GM23248 (cell line): ENCODE measurements at regions not wholly inside any gene's neighbourhood (a gene's known extent, or its start where the extent isn't known, plus 50 kb on each side); places are given as distances from the start of the nearest gene placed in this dataset.
"Not testable (repeated sequence)": the region's sequence is repeated elsewhere in the genome, so short reads cannot be mapped to it uniquely, and the experiment has no call there.

ENCODE experiments used
- DNase-seq: peaks from one replicate; pipeline ENCODE4 v3.0.0-alpha.2; 2015
- H2AFZ ChIP-seq: fragments of 200-600 bp; sonication (generic); 2 replicates; pipeline ENCODE4 v1.6.1; 2016; ENCODE audit warnings: antibody characterized with exemption
- H3F3A ChIP-seq: fragments of 200-600 bp; sonication (generic); 2 replicates; pipeline ENCODE4 v1.6.1; 2016; ENCODE audit warnings: mild to moderate bottlenecking, antibody characterized with exemption, mixed run types; ENCODE audit not compliant: insufficient read depth
- H3K27ac ChIP-seq: fragments of 200-600 bp; sonication (generic); 2 replicates; pipeline ENCODE4 v1.5.1; 2016; ENCODE audit warnings: mild to moderate bottlenecking
- H3K27me3 ChIP-seq: fragments of 200-600 bp; sonication (generic); replicated peaks from 2 replicates; pipeline ENCODE4 v1.6.1; 2016; ENCODE audit warnings: mild to moderate bottlenecking; ENCODE audit not compliant: insufficient read depth
- H3K36me3 ChIP-seq: fragments of 200-600 bp; sonication (generic); 2 replicates; pipeline ENCODE4 v1.6.1; 2016; ENCODE audit warnings: low read depth, mild to moderate bottlenecking
- H3K4me1 ChIP-seq: fragments of 200-600 bp; sonication (generic); 2 replicates; pipeline ENCODE4 v1.6.1; 2016; ENCODE audit warnings: mild to moderate bottlenecking; ENCODE audit not compliant: insufficient read depth
- H3K4me2 ChIP-seq: fragments of 200-600 bp; sonication (generic); one replicate; pipeline ENCODE4 v1.6.1; 2016; ENCODE audit warnings: mild to moderate bottlenecking; ENCODE audit not compliant: unreplicated experiment
- H3K4me3 ChIP-seq: fragments of 200-600 bp; sonication (generic); 2 replicates; pipeline ENCODE4 v1.5.1; 2016; ENCODE audit warnings: mild to moderate bottlenecking
- H3K79me2 ChIP-seq: fragments of 200-600 bp; sonication (generic); 2 replicates; pipeline ENCODE4 v1.6.1; 2016; ENCODE audit warnings: mild to moderate bottlenecking; ENCODE audit not compliant: insufficient read depth
- H3K9ac ChIP-seq: fragments of 200-600 bp; sonication (generic); 2 replicates; pipeline ENCODE4 v1.6.1; 2016; ENCODE audit warnings: mild to moderate bottlenecking
- H3K9me2 ChIP-seq: fragments of 200-600 bp; sonication (generic); 2 replicates; pipeline ENCODE4 v1.6.1; 2016; ENCODE audit warnings: mixed run types, mild to moderate bottlenecking, moderate library complexity; ENCODE audit not compliant: insufficient read depth
- H3K9me3 ChIP-seq: fragments of 200-600 bp; sonication (generic); one replicate; pipeline ENCODE4 v1.6.1; 2017; ENCODE audit warnings: low read depth
- H4K20me1 ChIP-seq: fragments of 200-600 bp; sonication (generic); 2 replicates; pipeline ENCODE4 v1.6.0; 2016; ENCODE audit not compliant: insufficient read depth
- EZH2 ChIP-seq: fragments of 200-600 bp; sonication (generic); IDR thresholded peaks from 2 replicates; pipeline ENCODE4 v1.6.1; 2018; ENCODE audit warnings: antibody characterized with exemption, mild to moderate bottlenecking; ENCODE audit not compliant: insufficient read depth, poor library complexity, severe bottlenecking
- EZH2phosphoT487 ChIP-seq: fragments of 200-600 bp; sonication (generic); IDR thresholded peaks from 2 replicates; pipeline ENCODE4 v1.6.1; 2018; ENCODE audit warnings: antibody characterized with exemption, moderate library complexity, mild to moderate bottlenecking, low read depth; ENCODE audit not compliant: insufficient read depth
- WGBS, 2 experiments: methylation state at CpG; one replicate each; pipeline ENCODE4 v1.1.6; 2015 to 2017; ENCODE audit warnings: low lambda C conversion rate in 2 of 2, low coverage in 1 of 2; ENCODE audit errors: missing lambda C conversion rate in 2 of 2; 5-methylcytosine and 5-hydroxymethylcytosine counted together
- in situ Hi-C: fragments of 300-500 bp; cut with MboI; formaldehyde crosslinking; loops from 2 replicates; pipeline ENCODE4 v1.15.0; 2020

DNA sequence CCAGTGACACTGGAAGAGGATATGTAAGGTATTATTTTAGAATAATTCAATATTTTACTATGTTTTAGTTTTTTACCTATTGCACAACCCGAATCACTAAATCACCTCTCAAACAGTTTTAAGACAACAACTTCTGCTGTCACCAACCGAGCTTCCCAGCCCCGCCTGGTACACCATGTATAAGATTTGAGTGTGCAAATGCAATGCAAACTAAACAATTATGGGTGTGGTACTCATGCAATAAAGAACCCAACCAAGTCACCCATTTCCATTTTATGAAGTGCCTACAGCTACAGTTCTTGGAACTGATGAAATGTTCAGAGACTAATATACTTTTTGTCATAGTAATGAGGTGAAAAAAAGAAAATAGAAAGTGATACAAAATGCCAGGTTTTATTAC, 256.2 kb downstream of the TAFA4 start:
- Histone ChIP-seq H3K4me1 (no peaks in the 10 kb centered on the region), H3K79me2 (no peaks in the 10 kb centered on the region), H3K4me2 (no peak overlapping the region), H3K9me2 (no peaks in the 10 kb centered on the region), H3F3A (no peaks in the 10 kb centered on the region), H3K9me3 (no peaks in the 10 kb centered on the region), H3K9ac (no peak overlapping the region), H4K20me1 (no peaks in the 10 kb centered on the region), H2AFZ (no peak overlapping the region), H3K36me3 (no peaks in the 10 kb centered on the region), H3K27me3 (no peaks in the 10 kb centered on the region), H3K4me3 (no peak overlapping the region), H3K27ac (no peak overlapping the region)
- 31 to 41% methylated on average over 3 of the region's 3 CpGs for WGBS, 2 experiments
- TF ChIP-seq EZH2, result no peak
- TF ChIP-seq EZH2phosphoT487, result no peak
- DNase-seq, result no peak
- in situ Hi-C loops, result no loop called here

DNA sequence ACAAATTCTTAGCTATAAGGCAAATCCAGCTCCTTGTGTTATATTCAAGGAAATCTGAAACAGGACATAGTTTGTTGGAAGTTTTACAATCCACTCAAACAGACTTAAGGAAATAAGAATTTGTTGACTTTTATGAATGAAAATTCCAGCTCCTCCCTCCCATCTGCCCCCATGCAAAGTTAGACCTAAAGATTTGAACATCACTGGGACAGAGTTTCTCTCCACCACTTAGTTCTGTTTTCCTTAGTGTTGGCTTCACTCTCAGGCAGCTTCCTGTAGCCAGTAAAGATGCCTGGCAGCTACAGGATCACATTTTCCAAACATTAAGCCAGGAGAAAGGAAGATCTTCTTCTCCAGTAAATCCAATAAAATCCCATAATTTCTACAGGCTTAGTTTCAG, 265.0 kb downstream of the TAFA4 start:
- no peak overlapping the region for H3K4me2 ChIP-seq
- H3F3A ChIP-seq, result no peaks in the 10 kb centered on the region
- H2AFZ ChIP-seq, result no peak overlapping the region
- H3K9ac ChIP-seq, result no peak overlapping the region
- H3K4me1 ChIP-seq, result no peaks in the 10 kb centered on the region
- H3K27me3 ChIP-seq, result no peaks in the 10 kb centered on the region
- H3K79me2 ChIP-seq, result no peaks in the 10 kb centered on the region
- in situ Hi-C loops, result no loop called here
- no peaks in the 10 kb centered on the region for H4K20me1 ChIP-seq
- H3K9me3 ChIP-seq, result no peaks in the 10 kb centered on the region
- DNase-seq, result no peak
- H3K9me2 ChIP-seq, result no peaks in the 10 kb centered on the region
- no peak overlapping the region for H3K4me3 ChIP-seq
- TF ChIP-seq EZH2 (no peak), EZH2phosphoT487 (no peak)
- H3K27ac ChIP-seq, result no peak overlapping the region
- no peaks in the 10 kb centered on the region for H3K36me3 ChIP-seq

DNA sequence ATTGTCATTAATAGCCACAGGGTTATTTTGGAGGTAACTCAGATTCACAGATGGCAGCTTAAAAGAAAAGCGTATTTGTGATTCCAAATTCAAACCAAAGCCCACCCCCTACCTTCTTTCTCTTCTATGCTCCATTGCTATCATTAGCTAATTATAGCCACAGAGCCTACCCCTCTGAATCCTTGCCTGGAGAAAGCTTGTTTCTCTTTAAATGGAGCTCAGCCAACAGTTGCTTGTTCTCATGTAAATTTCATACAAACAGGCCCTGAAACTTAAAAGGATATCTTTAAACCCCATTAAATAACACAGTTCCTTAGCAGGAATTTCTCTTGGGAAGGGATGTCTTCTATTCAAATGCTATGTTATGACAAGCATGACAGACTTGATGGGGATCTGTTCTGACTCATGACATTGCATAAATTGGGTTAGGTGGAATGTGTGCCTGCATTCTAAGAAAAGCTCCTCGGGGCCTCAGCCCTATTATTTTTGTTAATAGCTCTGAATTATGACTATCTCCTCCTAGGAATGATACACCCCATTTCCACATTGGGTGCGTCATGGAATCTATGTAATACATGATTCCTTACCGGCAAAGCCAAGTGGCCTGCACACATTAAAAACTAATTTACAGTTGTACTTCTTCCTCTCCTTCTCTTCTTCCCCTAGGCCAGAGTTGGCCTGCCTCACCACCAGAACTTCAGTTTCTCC, 265.8 kb downstream of the TAFA4 start:
- H3K79me2 ChIP-seq, result no peaks in the 10 kb centered on the region
- H3K9ac ChIP-seq, result no peak overlapping the region
- H3K36me3 ChIP-seq, result no peaks in the 10 kb centered on the region
- no peaks in the 10 kb centered on the region for H4K20me1 ChIP-seq
- no peaks in the 10 kb centered on the region for H3K9me3 ChIP-seq
- H3K27me3 ChIP-seq, result no peaks in the 10 kb centered on the region
- WGBS, 2 experiments, result 13% methylated on average over 4 of the region's 4 CpGs
- TF ChIP-seq EZH2phosphoT487 (no peak), EZH2 (no peak)
- no peaks in the 10 kb centered on the region for H3K4me1 ChIP-seq
- H3K27ac ChIP-seq, result no peak overlapping the region
- no peak overlapping the region for H3K4me2 ChIP-seq
- H3F3A ChIP-seq, result no peaks in the 10 kb centered on the region
- H3K9me2 ChIP-seq, result no peaks in the 10 kb centered on the region
- H3K4me3 ChIP-seq, result no peak overlapping the region
- no peak overlapping the region for H2AFZ ChIP-seq
- in situ Hi-C loops, result no loop called here
- no peak for DNase-seq

DNA sequence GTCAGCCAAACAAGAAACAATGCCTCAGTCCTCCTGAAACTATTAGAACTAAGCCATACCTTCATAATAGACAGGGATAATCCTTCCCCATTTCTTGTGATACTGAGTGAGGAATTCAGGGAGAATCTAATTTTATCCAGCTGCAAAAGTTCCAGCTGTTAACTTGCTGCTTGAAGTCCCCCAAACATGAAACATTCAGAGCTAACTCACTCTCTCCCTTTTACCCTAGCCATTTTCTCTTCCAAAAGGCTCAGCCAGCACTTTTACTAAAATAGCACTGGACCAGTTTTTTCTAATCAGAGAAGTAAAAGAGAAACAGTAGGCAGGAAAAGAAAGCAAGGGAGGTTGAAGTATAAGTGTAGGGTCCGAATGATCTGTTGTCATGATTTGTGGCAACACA, 268.1 kb downstream of the TAFA4 start:
- Histone ChIP-seq H3K9me3 (no peaks in the 10 kb centered on the region), H3K4me1 (no peaks in the 10 kb centered on the region), H2AFZ (no peak overlapping the region), H3K27ac (no peak overlapping the region), H3K9ac (no peak overlapping the region), H4K20me1 (no peaks in the 10 kb centered on the region), H3K9me2 (no peaks in the 10 kb centered on the region), H3F3A (no peaks in the 10 kb centered on the region), H3K36me3 (no peaks in the 10 kb centered on the region), H3K4me3 (no peak overlapping the region), H3K79me2 (no peaks in the 10 kb centered on the region), H3K4me2 (no peak overlapping the region), H3K27me3 (no peaks in the 10 kb centered on the region)
- in situ Hi-C loops, result no loop called here
- no peak for DNase-seq
- TF ChIP-seq EZH2, result no peak
- no peak for TF ChIP-seq EZH2phosphoT487
- WGBS, 2 experiments, result 0% methylated on average over 1 of the region's 1 CpG

DNA sequence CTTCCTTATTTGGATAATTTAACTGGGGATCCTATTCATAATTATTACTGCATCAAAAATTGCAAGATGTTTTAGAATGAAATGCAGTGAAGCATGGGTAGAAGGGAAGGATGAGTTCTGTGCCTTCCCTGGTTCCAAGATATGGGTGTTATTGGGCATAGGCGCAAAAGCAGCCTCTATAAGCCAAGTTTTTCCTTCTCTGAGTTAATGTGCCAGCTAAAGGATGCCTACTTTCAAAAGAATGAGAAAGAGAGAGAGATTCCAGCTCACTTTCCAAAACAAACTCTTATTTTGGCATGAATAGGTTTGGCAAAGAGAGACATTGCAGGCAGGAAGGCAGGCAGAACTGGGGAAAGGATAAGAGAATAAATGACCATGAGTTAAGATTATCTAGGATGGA, 270.2 kb downstream of the TAFA4 start:
- Histone ChIP-seq H3F3A (no peaks in the 10 kb centered on the region), H3K4me3 (no peak overlapping the region), H3K27me3 (no peaks in the 10 kb centered on the region), H3K9me3 (no peaks in the 10 kb centered on the region), H3K9me2 (no peaks in the 10 kb centered on the region), H4K20me1 (no peaks in the 10 kb centered on the region), H3K27ac (no peak overlapping the region), H3K36me3 (no peaks in the 10 kb centered on the region), H3K9ac (no peak overlapping the region), H3K79me2 (no peaks in the 10 kb centered on the region), H2AFZ (no peak overlapping the region), H3K4me1 (no peaks in the 10 kb centered on the region), H3K4me2 (no peak overlapping the region)
- TF ChIP-seq EZH2phosphoT487, result no peak
- no peak for TF ChIP-seq EZH2
- 17 to 22% methylated on average over 1 of the region's 1 CpG for WGBS, 2 experiments
- in situ Hi-C loops, result no loop called here
- DNase-seq, result no peak

DNA sequence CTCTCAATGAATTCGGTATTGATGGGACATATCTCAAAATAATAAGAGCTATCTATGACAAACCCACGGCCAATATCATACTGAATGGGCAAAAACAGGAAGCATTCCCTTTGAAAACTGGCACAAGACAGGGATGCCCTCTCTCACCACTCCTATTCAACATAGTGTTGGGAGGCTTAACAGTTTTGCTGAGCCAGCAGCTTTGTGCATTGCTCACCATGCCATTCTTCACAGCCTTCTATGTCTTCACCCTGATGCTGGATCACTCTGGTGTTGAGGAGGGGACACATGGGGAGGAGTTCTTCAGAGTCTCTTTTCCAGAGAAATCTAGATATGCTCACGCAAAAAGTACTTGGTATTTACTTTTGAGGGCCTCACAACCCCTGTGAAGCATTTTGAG, 281.7 kb downstream of the TAFA4 start:
- WGBS, 2 experiments, result 16 to 30% methylated on average over 3 of the region's 3 CpGs
- H2AFZ ChIP-seq, H3K9ac ChIP-seq, H3K4me3 ChIP-seq, DNase-seq, H3K9me3 ChIP-seq, in situ Hi-C loops, H4K20me1 ChIP-seq, H3K4me2 ChIP-seq, H3F3A ChIP-seq, H3K4me1 ChIP-seq, H3K27me3 ChIP-seq, H3K27ac ChIP-seq, H3K36me3 ChIP-seq, H3K9me2 ChIP-seq, H3K79me2 ChIP-seq: not testable (repeated sequence)
